Gastrocnemius medialis (tissue), 4 donors: ENCODE measurements at regions not wholly inside any gene's neighbourhood (a gene's known extent, or its start where the extent isn't known, plus 50 kb on each side); places are given as distances from the start of the nearest gene placed in this dataset.

ENCODE experiments used
- POLR2A ChIP-seq, 2 donors: fragments of 450-650 bp; IDR thresholded peaks; one replicate each; pipeline ENCODE4 v1.6.1; 2017; ENCODE audit warnings: antibody characterized with exemption in 2 of 2, mild to moderate bottlenecking in 2 of 2, moderate library complexity in 2 of 2
- TF ChIP-seq, protein P1 (sequence below), 5 experiments: fragments of 450-650 bp in 3 of 5; fragments of 200-600 bp in 2 of 5; sonication (generic) in 2 of 5; IDR thresholded peaks in 4 of 5; conservative IDR thresholded peaks in 1 of 5; 1 replicate in 4 of 5; 2 replicates in 1 of 5; pipeline ENCODE4 v1.5.1; 2016 to 2019; ENCODE audit warnings: antibody characterized with exemption in 5 of 5, mild to moderate bottlenecking in 3 of 5, moderate library complexity in 3 of 5

DNA sequence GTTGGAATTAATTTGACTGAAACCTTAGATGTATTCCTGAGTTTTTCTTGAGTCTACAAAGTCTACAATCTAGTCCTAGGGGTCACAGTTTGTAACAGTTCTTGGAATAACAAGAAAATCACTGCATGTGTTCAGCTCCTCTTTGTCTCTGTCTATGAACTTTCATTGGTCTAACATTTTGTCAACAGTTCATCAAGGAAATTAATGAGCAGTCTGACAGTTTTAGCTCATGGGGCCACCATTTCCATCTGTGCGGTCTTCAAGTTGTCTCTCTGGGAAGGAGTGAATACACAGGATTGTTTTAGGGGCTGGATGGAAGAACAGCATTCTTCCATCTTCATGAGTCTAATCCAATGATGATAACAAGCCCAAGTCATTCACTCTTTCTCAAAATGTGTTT lies 276.4 kb downstream of the TMEM167A start:
- TF ChIP-seq, protein P1, sequence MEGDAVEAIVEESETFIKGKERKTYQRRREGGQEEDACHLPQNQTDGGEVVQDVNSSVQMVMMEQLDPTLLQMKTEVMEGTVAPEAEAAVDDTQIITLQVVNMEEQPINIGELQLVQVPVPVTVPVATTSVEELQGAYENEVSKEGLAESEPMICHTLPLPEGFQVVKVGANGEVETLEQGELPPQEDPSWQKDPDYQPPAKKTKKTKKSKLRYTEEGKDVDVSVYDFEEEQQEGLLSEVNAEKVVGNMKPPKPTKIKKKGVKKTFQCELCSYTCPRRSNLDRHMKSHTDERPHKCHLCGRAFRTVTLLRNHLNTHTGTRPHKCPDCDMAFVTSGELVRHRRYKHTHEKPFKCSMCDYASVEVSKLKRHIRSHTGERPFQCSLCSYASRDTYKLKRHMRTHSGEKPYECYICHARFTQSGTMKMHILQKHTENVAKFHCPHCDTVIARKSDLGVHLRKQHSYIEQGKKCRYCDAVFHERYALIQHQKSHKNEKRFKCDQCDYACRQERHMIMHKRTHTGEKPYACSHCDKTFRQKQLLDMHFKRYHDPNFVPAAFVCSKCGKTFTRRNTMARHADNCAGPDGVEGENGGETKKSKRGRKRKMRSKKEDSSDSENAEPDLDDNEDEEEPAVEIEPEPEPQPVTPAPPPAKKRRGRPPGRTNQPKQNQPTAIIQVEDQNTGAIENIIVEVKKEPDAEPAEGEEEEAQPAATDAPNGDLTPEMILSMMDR (IDR thresholded peaks at IDR 0.05 in 4 of 5, conservative IDR thresholded peaks at IDR 0.05 in 1 of 5) = no peak
- TF ChIP-seq POLR2A (IDR thresholded peaks at IDR 0.05) = no peak
